ENCODE measurements at regions not wholly inside any gene's neighbourhood (a gene's known extent, or its start where the extent isn't known, plus 50 kb on each side); places are given as distances from the start of the nearest gene placed in this dataset.
A peak's percentile ranks its signal among the peaks of the same experiment; 100 is the strongest.
"Not testable (repeated sequence)": the region's sequence is repeated elsewhere in the genome, so short reads cannot be mapped to it uniquely, and the experiment has no call there.

DNA sequence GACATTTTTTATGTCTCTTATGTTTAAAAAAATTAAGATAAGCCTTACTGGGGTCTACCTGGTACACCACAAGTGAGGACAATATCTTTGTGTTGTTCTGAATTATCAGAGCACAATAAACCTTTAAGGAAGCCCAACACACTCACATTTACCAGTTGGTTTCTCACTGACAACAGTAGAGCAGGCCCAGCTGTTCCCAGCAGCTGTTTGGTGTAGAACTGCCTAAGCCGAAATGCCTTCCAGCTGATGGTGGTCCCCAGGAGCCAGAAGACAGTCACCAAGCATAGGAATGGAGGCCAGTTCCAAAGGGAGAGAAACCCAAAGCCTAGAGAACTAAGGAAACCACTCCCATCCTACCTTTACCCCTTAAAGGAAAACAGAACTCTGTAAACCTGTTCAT, 428.6 kb upstream of the CAMK1G start:
- no peak for ATAC-seq

DNA sequence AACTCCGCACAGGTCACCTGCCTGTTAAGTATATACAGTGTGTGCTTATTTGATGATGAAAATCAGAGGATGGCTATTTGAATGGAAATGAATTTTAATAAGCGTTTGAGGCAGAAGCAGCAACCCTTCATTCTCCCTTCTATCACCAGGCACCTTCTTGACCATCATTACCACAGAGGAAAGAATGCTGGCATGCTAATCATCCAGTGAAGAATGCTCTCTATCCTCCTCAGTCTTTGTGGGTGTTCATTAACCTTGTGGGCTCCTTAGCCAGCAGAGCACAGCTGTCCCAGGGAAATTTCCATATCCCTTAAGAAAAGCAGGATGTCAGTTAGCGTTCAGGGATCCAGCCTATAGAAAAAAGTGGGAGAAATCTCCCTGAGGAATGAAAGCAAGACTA, 428.0 kb upstream of the CAMK1G start:
- ATAC-seq, result no peak

DNA sequence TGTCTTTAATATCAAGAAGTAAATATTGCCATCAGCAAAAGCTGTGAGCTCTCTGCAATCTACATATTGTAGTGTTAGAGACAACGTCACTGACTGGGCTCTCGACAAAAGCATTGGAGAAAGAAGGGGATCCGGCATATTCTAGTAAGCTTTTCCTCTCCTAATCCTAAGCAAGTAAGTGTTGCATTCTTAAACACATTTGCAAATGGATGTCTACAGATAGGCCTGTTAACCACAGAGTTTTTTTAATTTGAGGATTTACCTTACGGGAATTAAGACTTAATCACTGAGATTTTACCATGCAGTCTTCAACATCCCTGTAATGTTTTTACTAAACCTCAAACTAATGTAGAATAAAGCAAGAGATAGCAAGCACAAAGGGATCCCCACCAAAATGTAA, 426.5 kb upstream of the CAMK1G start:
- no peak for ATAC-seq

GRCh38 chr1:209157546-209158249, 425.8 kb upstream of the CAMK1G start:
- no peak for ATAC-seq

- ATAC-seq, result no peak
Observed at GRCh38 chr1:209158851-209159250, 424.7 kb upstream of the CAMK1G start.

DNA sequence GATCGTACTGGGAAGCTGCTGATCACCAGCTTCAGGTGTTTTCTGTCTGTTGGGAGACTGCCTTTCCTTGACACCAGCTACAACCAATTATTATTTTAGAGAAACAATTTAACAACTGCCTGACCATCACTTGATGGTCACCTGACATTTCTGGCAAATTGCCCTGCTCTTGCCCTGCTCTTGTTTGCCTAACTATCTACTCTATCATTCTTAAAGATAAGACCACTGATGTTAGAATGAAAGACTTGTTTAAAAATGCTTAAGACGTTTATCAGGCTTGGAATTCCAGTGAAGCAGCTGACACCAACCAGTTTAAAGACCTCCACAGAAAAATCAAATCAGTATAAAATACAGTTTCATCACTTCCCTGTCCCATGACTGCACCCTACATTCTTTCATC, 423.3 kb upstream of the CAMK1G start:
- no peak for ATAC-seq

DNA sequence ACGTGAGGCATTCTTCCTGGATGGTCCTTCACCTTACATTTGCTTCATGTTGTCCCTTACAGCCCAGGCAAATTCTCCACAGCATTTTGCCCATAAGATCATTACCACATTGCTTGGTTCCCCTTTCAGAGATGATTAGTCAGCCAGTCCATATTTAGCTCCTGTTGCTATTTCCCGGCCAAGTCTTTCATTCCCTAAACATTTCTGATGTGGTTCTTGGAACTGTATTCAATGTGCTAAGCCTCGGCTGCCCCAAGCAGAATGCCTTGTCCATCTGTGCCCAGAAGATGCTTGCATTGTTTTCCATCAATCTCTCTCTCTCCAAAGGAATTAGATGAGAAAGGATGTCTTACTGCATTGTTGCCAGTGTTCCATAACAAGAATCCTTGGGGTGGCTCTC, 420.9 kb upstream of the CAMK1G start:
- ATAC-seq, result no peak

DNA sequence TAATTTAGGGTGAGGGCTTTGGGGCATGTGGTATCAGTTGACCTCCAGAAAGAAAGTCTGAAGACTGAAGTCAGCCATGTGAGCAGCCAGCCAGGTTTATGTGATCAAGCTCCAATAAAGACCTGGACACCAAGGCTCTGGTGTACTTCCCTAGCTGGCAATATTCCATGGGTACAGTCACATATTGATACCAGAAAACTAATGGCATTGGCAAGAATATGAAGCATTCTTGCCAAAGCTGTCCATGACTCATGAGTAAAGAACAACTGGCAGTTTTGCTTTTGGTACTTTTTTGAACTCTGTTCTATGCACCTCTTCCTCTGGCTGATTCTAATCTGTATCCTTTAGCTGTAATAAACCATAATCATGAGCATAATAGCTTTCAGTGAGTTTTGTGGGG, 415.3 kb upstream of the CAMK1G start:
- ATAC-seq, result peak; percentile 69

GRCh38 chr1:209171151-209171550, 412.4 kb upstream of the CAMK1G start:
- no peak for ATAC-seq

DNA sequence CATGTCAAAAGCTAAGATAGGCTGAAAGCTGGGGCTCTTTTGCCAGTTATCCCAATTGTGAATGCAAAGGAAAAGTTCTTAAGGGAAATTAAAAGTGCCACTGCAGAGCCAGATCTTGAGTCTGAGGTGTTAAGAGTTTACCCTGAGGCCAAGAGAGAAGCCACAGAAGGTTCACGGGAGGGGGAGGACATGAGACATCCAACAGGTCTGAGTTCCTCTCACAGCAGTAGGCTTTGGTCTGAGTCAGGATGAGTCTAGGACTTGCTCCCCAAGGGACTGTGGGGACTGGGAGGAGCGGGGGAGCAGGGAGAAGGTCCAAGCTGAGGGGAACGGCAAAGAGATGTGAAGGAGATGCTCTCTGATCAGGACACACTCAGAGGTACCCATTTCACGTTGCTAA, 411.2 kb upstream of the CAMK1G start:
- ATAC-seq, result peak; percentile 59

GRCh38 chr1:209172792-209173542, 410.5 kb upstream of the CAMK1G start:
- not testable (repeated sequence) for ATAC-seq

DNA sequence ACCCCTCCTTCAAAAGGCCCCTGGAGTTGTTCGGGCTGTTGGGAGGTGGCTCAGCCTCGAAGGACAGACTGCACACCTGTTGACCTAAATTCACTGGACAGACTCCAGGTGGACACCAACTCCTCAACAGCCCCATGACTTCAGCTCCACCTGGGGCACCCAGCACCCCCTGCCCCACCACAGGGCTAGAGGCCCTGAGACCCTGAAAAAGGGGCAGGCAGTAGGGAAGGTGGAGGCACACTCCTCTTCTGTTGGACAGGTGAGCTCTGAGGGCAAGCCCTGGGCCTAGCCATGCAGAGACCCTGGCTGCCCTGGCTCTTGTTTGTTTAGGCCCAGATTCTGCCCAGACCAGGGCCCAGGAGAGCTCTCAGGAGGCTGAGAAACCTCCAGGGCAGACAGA, 409.7 kb upstream of the CAMK1G start:
- not testable (repeated sequence) for ATAC-seq

- no peak for ATAC-seq
Observed at GRCh38 chr1:209176866-209177430, 406.6 kb upstream of the CAMK1G start.

DNA sequence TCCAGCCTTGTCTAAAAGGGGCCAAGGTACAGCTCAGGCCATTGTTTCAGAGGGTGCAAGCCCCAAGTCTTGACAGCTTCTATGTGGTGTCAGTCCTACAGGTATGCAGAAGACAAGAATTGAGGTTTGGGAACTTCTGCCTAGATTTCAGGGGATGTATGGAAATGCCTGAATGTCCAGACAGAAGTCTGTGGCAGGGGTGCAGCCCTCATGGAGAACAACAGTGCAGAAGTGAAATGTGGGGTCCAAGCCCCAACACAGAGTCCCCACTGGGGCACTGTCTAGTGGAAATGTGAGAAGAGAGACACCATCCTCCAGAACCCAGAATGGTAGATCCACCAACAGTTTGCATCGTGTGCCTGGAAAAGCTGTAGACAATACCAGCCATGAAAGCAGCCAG, 400.3 kb upstream of the CAMK1G start:
- ATAC-seq, result no peak

GRCh38 chr1:209187589-209187988, 395.9 kb upstream of the CAMK1G start:
- no peak for ATAC-seq

- peak; percentile 63 for ATAC-seq
Observed at GRCh38 chr1:209190591-209191261, 392.8 kb upstream of the CAMK1G start.

- ATAC-seq, result no peak
Observed at GRCh38 chr1:209191262-209191634, 392.3 kb upstream of the CAMK1G start.

DNA sequence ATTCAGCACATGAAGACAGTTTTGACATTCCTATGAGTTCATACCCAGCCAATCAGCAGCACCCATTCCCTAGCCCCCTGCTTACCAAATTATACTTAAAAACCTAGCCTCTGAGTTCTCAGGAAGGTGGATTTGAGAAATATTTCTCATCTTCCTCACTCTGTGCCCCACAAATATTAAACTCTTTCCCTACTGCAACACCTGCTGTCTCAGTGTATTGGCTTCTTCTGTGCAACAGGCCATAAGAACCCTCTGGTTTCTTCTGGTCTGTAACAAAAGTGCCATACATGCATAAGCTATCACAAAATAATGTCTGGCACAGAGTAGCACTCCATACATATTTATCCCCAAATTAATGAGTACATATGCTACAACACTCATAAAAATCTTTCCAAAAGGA, 387.4 kb upstream of the CAMK1G start:
- ATAC-seq, result no peak

DNA sequence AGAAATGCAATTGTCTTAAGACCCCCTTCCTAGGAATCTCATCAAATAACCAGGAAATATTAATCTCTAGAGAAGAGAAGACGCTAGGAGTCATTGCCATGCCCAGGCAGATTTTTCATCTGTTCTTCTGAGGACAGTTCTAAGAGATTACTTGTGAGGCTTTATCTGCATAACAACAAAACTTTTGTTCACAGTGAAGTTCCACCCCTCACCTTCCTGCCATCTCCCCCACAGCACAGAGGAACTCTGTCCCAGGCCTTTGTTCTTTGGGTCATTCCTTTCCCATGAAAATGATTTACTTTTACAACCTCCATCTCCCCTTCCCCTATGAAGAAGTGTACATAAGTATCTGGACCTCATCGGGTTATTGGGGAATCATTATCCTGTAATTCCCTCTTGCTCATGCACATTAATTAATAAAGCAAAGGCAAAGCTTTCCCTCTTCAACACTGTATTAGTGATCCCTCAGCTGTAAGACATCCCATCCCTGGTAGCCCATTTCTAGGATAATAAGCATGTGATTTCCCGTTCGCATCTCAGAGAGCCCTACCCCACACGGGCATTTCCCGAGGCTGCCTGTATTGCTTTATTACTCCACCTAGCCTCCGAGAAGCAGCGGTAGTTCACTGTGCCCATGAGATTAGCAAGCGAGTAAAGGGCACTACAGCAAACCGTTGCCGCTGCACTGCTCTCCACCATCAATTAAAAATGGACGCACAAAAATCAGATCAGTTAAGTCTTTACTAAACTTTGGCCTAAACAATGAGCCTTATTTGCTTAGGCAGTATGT, 384.4 kb upstream of the CAMK1G start:
- ATAC-seq, result no peak

GRCh38 chr1:209199822-209200221, 383.7 kb upstream of the CAMK1G start:
- ATAC-seq, result no peak

GRCh38 chr1:209202321-209202720, 381.2 kb upstream of the CAMK1G start:
- not testable (repeated sequence) for ATAC-seq

- ATAC-seq, result no peak
Observed at GRCh38 chr1:209202830-209203532, 380.5 kb upstream of the CAMK1G start.

All from esophagus mucosa (tissue), 1 donor.